ENCODE measurements at regions not wholly inside any gene's neighbourhood (a gene's known extent, or its start where the extent isn't known, plus 50 kb on each side); places are given as distances from the start of the nearest gene placed in this dataset.

DNA sequence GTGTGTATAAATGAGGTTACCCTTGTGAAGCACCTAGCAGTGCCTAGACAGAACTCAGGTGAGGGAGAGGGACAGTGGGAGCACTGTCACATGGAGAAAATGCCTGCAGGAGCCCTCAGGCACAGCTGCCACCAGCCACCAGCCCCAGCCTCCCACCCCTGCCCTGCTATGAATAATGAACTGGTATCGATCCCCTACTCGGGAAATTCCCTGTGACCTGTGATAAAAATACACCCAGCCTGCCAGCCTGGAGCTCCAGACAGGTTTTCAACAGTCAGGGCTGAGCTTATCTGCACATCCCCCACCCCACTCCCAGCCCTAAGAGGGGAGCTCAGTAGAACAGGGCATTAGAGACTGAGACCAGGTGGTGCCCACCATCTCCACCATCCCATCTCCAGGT lies 159.6 kb upstream of the PJA1 start:
- no peak overlapping the region for H3K4me3 ChIP-seq (ENCODE audit: low read length)
- no peak for DNase-seq (ENCODE audit: low read depth)
- TF ChIP-seq, protein P1, sequence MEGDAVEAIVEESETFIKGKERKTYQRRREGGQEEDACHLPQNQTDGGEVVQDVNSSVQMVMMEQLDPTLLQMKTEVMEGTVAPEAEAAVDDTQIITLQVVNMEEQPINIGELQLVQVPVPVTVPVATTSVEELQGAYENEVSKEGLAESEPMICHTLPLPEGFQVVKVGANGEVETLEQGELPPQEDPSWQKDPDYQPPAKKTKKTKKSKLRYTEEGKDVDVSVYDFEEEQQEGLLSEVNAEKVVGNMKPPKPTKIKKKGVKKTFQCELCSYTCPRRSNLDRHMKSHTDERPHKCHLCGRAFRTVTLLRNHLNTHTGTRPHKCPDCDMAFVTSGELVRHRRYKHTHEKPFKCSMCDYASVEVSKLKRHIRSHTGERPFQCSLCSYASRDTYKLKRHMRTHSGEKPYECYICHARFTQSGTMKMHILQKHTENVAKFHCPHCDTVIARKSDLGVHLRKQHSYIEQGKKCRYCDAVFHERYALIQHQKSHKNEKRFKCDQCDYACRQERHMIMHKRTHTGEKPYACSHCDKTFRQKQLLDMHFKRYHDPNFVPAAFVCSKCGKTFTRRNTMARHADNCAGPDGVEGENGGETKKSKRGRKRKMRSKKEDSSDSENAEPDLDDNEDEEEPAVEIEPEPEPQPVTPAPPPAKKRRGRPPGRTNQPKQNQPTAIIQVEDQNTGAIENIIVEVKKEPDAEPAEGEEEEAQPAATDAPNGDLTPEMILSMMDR (conservative IDR thresholded peaks at IDR 0.05; ENCODE audit: low read depth, low read length) = no peak

DNA sequence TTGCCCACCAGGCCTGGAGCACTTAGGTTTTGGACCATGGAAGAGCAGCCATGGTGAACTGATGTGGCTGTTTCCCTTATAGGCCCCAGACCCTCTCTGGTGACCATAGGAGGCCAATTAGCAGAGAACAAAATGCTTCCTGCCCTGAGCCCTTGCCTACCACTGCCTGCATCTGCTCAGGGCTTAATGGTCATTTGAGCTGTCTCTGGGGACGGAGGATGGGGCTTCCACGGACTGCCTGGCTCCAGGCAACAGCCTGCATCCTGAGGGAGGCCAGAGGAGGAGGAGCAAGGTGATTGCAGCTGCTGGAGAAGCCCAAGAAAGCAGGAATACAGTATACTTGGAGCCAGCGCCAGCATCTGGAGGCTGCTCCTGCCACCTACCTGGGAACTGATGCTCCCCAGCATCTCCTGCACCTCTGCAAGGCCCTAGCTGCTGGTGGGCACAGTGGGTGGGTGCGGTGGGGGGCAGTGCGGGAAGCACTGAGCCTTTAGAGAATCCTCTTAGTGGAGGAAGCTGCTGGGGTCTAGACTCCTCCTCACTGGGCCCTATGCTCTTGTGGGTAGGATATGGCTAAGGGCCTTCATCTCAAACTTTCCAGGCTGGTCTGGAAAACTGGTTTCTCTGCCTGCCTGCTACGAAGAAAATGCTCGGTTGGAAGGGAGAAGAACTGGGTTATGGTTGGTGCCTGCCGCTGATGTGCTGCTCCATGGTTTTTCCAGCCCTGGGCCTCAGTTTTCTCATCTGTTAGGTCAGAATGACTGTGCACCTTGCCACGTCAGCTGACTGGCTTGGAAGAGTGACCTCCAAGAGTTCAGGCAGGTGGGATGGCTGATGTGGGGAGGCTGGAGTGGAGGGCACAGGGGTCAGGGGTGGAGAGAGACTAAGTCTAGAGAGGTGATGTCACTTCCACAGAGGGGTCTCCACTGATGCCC lies 158.8 kb upstream of the PJA1 start:
- TF ChIP-seq, protein P1 (conservative IDR thresholded peaks at IDR 0.05; ENCODE audit: low read depth, low read length) = no peak
- H3K4me3 ChIP-seq (ENCODE audit: low read length) = no peak overlapping the region
- DNase-seq (ENCODE audit: low read depth) = no peak

DNA sequence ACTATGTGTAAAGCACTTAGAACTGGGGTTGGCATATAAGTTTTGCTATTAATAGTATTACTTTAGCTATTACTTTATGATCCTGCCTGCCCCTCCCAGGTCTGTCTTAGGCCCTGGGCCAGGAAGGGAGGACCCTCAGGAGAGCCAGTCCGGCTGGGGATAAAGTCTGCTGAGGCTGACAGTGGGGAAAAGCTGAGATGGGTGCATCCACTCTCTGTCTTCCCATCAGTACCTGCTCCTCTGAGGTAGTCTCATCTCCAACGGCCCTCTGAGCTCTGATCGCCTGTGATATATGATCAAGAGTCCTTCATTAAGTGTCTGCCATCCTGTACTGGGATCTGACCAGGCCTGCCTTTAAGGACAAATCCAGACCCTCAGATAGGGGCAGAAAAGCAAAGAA lies 156.5 kb upstream of the PJA1 start:
- DNase-seq (ENCODE audit: low read depth) = no peak
- no peak overlapping the region for H3K4me3 ChIP-seq (ENCODE audit: low read length)
- TF ChIP-seq, protein P1 (conservative IDR thresholded peaks at IDR 0.05; ENCODE audit: low read depth, low read length) = no peak

DNA sequence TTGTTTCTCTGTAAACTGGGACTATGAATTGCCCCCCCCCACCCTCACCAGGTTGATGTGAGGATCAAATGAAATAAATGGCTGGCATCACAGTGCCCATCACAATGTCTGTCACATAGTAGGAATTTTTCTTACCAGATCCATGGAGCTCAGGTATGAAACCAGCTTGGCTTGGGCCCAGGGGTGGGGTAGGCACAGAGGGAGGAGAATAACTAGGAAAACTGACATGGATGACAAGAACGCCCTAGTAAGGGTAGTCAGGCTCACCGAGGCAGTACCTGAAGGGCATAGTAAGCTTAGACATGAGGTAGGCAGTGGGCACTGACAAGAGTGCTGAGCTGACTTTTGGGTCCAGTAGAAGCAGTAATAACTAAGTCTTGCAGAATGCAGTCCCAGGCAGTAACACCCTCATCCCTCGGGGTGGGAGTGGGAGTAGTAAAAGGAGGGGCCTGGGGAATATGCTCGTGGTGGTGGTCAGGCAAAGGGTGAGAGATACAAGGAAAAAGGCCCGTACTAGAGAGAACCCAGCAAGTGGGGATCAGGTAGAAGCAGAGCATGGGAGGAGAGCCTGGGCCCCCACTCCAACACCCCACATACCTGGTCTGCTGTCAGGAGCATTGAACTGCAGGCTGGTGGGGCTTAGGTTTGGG lies 155.9 kb upstream of the PJA1 start:
- TF ChIP-seq, protein P1 (conservative IDR thresholded peaks at IDR 0.05; ENCODE audit: low read depth, low read length) = no peak
- no peak for DNase-seq (ENCODE audit: low read depth)

DNA sequence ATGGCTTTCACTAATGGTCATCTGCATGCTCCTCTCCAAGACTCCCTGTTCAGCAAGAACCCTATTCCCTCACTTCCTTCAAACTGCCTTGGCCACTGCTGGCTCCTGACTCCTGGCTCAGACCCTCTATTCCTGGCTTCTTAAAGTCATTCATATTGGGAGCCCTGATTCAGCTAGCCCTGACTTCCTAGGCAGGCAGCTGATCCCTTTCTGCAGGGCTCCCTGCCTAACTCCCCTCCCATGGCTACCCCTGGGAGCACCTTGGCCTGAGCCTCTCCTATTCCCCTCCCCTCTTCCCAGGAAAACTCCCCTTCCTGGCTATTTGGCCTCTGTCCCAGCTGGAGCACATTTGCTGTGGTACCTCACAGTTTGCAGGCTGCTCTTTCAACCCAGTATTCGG lies 154.9 kb upstream of the PJA1 start:
- TF ChIP-seq, protein P1 (conservative IDR thresholded peaks at IDR 0.05; ENCODE audit: low read depth, low read length) = no peak
- no peak overlapping the region for H3K4me3 ChIP-seq (ENCODE audit: low read length)
- DNase-seq (ENCODE audit: low read depth) = no peak

More for the DNA sequence above, 155.9 kb upstream of the PJA1 start:
- no peak overlapping the region for H3K4me3 ChIP-seq (ENCODE audit: low read length)

DNA sequence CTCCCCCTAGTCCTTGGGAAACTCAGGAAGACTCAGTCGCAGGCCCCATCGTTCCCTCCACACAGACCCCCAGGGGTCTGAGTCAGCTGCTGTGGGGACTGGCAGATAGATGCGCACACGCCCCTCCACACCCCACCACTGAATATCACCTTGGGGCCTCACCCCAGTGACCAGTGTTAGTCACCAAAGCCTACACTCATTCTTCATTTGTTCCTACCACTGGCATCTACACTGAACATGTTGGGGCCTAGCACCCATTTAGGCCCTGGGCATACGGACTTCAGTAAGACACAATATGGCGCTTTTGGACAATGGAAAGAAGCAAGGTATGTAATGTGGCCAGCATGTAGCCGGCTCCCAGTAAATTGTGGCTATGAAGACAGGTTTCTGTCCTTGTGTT lies 154.1 kb upstream of the PJA1 start:
- DNase-seq (ENCODE audit: low read depth) = no peak
- no peak overlapping the region for H3K4me3 ChIP-seq (ENCODE audit: low read length)
- TF ChIP-seq, protein P1 (conservative IDR thresholded peaks at IDR 0.05; ENCODE audit: low read depth, low read length) = no peak
